A673 (cell line): ENCODE measurements at regions not wholly inside any gene's neighbourhood (a gene's known extent, or its start where the extent isn't known, plus 50 kb on each side); places are given as distances from the start of the nearest gene placed in this dataset.

ENCODE experiments used
- CTCF ChIP-seq: fragments of 300-800, 200-600 bp; sonication (generic); conservative IDR thresholded peaks from 2 replicates; pipeline ENCODE4 v1.5.1; 2017; ENCODE audit warnings: low read depth, mild to moderate bottlenecking, antibody characterized with exemption, low read length, moderate library complexity, mixed read lengths
- EZH2 ChIP-seq: fragments of 200-600 bp; sonication (generic); IDR thresholded peaks from 2 replicates; pipeline ENCODE4 v1.6.1; 2017; ENCODE audit warnings: borderline replicate concordance, low read depth, mild to moderate bottlenecking, mixed read lengths, antibody characterized with exemption, low read length; ENCODE audit not compliant: poor library complexity, severe bottlenecking

GRCh38 chr2:102083393-102083703 lies 59.2 kb upstream of the IL1R1 start:
- TF ChIP-seq EZH2 (no peak), CTCF (no peak)
